HS-5 (cell line): ENCODE measurements at regions not wholly inside any gene's neighbourhood (a gene's known extent, or its start where the extent isn't known, plus 50 kb on each side); places are given as distances from the start of the nearest gene placed in this dataset.

Experiments
- DNase-seq: peaks from one replicate; pipeline ENCODE4 v3.0.0-alpha.2; 2012; ENCODE audit warnings: low read depth

- DNase-seq, result peak; percentile 23
Observed at GRCh38 chr1:184276416-184276815, 110.4 kb upstream of the C1orf21 start.

DNA sequence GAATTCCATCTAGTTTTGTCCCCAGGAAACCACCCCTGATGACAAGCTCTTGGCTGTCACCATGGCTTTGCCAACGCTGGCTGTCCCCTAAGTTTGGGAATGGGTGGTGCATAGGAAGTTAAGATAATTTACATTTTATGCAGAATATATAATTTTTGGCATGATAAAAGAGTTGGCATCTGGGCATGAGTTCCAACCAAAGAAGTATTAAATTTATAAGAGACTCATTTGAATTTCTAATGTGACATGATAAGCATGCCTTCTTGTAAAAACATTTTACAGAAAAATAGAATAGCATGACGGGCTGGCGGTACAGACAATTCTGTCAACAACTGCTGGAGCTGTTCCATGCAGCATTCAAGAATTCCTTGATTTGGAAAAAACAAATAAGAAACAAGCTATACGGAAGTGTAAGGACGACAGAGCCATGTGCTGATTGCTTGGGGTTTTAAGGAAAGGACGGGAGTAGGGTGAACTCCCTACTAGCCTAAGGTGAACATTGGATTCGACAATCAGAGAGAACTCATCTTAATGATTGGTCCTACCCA, 106.8 kb upstream of the C1orf21 start:
- DNase-seq, result no peak

DNA sequence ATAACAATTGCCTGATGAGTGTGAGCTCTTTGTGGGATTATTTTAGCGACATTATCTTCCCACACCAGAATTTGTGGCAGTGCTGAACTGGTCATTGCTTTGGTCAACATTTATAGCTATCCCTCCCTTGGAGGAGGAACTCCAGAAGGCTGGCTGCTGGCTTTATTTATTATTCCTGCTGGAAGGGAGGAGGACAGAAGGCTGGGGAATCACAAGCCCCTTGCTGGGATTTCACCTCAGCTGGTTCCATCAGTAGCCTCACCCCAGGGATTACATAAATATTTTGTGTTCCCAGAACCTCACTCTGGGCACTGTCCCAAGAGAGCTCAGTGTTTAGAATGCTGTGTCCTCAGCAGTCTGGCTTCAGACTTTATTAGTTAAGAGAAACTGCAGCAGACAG, 102.8 kb upstream of the C1orf21 start:
- no peak for DNase-seq

DNA sequence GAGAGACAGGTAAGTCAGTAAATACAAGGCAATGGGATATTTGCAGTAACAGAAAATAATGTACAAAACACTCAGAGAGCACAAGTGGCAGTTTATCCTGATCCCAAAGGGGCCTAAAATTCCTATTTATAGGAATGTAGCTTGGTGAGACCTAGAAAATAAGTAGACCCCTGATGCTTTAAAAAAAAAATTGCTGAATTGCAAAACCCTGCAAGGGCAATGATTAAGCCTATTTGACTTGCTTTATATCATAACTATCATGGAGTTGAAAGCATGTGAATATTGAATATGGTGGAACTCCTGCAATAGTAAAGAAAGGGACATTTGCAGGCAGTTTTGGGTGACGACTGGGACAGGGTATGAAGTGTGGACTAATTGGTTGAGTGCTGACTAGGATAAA, 101.9 kb upstream of the C1orf21 start:
- DNase-seq, result no peak

GRCh38 chr1:184285401-184286087, 101.3 kb upstream of the C1orf21 start:
- DNase-seq, result no peak

GRCh38 chr1:184287001-184287400, 99.8 kb upstream of the C1orf21 start:
- DNase-seq, result no peak

DNA sequence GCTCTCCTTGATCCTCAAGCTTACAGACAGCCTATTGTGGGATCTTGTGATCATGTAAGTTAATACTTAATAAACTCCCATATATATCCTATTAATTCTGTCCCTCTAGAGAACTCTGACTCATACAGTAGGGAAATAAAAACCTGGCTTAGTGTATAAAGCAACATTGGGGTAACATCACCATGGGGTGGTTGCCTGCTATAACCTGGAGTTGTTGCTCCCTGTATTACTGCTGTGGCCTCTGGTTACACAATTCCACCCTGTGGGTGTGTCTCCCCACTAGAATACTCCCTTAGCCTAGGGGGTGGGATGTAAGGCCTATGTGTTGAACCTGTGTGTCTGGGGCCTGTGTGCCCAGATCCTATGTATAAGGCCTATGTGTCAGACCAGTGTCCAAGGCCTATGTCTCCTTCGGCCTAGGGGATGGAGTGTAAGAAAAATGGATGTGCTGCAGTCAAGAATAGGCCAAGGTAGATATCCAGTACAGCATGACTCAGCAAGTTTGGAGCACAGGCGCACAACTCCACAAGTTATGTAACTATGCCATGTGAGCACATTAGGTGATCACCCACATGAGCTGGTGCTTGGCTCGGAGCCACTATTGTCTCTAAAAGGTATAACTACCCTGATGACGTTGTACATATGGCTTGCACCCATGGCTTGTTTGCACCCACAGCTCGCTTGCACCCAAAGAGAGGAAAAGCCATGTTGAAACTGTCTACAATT, 96.8 kb upstream of the C1orf21 start:
- no peak for DNase-seq

DNA sequence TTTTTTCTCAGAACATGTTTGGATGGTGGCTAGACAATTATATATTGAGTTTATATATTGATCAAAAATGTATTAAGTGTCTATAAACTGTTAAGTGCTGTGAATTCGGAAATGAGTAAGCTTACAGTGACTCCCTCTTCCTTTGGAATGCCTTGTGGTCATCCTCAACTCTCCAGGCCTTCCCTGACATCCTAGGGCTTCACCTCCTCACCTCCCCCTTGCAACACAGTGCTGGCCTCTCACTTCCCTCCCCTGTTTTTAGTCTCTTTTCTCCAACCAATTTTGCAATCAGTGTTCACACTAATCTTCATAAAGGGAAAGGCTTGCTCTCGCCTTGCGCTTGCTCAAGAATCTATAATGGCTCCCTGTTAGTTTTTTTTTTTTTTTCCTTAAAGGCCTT, 95.1 kb upstream of the C1orf21 start:
- DNase-seq, result no peak

DNA sequence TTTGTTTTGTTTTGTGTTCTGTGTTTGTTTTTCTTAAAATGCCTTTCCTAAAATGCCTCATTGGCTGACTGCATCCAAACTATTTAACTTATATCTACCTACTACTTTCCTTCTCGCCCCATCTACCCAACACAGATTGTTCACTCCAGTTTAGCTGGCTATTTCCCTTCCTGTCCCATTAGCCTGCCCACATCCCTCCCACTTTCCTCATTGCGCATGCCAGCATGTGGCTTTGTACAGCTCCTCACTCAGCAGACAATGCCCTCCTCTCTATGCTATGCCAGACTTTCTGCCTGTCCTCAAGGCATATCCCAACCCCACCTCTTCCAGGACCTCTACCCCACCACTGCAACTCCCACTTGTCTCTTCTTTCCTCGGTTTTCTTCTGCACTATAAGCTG, 94.7 kb upstream of the C1orf21 start:
- no peak for DNase-seq

DNA sequence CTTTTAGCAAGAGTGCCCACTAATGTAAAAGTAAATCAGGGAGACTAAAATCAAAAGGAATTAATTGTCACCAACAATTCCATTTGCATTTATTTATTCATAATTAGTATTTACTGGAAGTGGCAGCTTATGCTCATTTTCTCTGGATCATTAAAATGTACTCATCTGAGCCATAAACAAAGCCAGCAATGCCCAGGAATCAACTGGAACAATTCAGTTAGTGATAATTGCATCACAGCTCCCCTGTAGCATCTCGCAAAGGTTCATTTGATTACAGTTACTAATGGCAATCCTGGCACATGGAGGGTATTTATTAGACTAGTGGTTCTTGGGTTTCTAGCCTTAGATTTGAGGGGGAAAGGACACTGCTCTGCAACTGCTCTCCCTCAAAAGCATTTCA, 92.7 kb upstream of the C1orf21 start:
- no peak for DNase-seq

DNA sequence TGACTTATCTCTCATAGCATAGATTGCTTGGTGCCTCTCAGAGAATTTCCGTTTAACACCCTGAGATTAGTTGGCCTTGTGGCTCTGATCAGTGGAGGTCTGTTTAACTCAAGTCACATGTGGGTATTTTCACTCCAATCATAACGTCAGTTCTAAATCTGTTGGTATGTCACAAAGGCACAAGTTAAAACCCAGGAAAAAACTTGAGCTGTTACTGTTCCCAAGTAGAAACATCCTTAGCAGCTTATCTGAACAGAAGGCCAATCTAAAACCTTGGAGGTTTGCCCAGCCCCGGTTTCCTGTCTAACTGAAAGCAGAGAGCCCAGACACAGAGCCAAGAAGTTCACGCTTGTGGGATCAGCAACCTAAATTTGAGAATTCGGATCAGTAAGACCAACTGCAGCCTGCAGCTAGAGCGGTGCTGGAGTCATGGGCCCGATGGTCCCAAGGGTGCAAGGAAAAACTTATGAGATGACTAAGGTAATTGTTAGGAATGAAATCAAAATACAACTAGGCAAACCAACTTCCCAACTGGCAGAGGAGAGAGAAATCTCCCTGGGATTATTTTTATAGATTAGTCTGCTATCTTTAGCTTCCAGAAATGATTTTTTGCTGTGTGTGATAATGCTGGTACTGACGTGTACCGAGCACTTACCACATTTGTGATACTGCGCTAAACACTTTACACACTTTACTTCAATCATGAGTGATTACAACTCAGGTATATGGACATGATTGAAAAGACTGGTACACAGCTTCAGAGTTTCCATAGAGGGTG, 90.2 kb upstream of the C1orf21 start:
- DNase-seq, result no peak

DNA sequence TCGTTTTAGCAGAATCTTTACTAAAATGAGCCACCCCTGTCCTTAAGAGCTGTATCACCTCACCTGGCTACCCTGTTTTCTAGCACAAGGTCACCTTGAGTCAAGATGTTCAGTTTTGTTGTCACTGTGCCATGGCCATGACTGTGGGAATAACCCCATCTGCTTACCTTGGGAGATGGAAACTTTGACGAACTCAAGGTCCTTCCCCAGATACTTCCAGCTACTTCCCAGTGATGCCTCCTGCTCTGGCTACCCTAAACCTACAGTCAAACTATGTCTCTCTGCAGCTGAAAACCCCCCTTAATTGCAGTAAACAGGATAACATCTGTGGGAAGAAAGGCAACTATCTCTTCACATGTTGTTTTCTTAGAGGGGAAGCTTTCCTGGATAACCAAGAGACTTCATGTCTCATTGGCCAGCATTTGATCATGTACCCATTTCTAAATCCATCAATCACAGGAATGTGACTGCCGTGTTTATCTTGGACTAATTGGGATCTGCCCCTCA, 89.5 kb upstream of the C1orf21 start:
- no peak for DNase-seq

DNA sequence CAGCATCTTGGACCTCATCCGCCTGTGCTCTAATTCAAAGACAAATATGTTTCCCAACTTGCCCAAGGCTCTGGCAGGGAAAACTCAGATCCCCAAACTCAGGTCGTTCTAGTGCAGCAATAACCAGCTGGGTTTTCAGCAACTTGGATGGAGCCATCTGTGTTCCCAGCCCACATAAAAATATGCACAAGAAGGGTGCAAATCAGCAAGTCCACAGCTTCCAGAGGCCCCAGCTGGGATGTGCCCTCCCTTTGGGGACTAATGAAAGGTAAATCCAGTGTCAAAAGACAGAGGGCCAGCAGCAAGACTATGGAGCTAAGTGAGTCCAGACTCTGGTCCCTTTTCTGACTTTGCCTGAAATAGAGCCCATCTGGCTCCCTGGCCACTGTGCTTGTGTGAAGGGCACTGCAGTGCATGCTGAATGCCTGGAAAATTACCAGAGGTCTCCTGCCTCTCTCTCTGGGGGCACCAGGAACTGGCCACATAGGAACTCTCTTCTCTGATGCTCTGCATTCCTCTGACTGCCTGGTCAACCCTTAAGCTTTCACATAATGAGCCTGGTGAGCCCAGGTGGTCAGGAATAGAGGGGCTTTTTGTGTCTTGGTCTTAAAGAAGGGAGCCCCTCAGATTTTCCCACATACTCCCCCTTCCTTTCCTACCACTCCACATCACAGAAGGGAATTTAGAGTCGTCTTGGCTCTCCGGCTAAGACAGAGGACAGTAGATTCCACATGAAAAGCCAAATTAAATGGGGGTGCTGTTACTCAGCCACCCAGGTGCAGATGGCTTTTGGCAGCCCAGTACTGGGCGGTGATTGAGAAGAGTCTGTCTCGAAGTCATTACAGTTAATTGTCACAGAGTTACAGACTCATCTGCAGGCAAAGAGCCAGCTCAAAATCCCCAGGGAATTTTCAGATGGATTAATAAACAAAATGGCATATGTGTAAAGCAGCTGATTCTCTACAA, 88.1 kb upstream of the C1orf21 start:
- no peak for DNase-seq

DNA sequence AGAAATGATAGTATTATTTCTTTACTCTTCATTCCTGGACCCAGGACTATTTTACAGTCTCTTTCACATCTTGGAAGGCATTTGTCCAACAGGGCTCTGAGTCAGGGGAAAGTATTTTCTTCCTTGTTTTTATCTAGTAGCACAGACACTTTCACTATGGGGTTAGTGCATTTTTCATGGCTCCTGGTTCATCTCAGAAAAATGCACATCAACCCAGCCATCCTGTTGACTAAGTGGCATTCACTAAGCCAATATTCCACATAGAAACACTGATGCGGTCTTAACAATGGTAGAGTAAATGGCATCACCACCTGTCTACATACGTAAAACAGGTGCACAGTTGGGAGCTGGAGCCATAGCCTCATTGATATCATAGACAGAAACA, 87.4 kb upstream of the C1orf21 start:
- DNase-seq, result peak; percentile 92

- no peak for DNase-seq
Observed at GRCh38 chr1:184299796-184300195, 87.0 kb upstream of the C1orf21 start.

GRCh38 chr1:184300446-184300845, 86.4 kb upstream of the C1orf21 start:
- no peak for DNase-seq

GRCh38 chr1:184301227-184301626, 85.6 kb upstream of the C1orf21 start:
- no peak for DNase-seq

GRCh38 chr1:184302346-184302745, 84.5 kb upstream of the C1orf21 start:
- no peak for DNase-seq

DNA sequence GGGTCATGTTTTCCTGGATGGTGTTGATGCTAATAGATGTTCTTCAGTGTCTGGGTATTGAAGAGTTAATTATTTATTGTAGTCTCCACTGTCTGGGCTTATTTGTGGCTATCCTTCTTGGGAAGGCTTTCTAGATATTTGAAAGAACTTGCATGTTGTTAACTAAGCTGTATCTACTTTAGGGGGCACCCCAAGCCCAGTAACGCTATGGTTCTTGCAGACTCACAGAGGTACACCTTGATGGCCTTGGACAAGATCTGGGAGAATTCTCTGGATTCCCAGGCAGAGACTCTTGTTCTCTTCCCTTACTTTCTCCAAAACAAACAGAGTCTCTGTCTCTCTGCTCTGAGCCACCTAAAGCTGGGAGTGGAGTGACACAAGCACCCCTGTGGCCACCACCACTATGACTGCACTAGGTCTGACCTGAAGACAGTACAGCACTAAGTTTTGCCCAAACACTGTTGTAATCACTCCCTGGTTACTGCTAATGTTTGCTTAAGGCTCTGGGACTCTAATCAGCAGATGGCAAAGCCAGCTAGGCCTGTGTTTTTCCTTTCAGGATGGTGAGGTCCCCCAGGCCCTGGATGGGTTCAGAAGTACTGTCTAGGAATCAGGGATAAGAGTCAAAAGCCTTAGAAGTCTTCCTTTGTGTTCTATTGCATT, 76.5 kb upstream of the C1orf21 start:
- no peak for DNase-seq

DNA sequence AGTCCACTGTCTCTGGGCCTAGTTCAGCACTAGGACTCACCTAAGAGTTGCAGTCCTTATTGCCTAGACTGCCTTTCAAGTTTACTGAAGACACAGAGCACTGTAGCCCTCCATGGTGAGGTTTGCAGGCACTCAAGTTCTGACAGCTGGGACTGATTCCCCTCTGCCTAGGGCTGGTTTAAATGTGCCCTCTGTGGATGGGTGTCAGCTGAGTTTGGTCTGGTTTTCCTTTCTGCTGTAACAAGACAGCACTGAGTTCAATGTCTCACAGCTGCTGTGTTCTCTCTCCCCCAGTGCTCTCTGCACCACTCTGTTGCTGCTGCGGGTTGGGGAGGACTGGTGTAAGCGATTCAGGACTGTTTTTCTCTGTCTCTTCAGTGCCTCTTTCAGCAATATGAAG, 75.2 kb upstream of the C1orf21 start:
- DNase-seq, result no peak

DNA sequence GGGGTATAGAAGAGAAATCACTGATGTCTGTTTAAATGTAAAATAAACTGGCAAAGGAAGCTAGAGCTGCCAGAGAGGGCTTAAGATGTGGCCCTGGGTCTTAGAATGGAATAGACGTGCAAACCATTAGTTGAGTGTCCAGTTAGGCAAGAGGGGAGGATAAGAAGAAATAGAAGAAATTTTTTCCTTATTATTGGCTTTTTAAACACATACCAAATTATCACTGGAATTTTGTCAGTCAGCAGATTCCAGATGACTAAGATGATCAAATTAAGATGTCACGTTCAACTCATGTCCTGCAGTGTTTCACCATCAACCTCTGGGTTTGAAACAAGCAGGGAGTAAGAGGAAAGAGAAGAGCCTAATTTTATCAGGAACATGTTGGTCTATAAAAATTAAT, 71.6 kb upstream of the C1orf21 start:
- DNase-seq, result peak; percentile 69
